Fibroblast of villous mesenchyme (primary cell): ENCODE measurements at regions not wholly inside any gene's neighbourhood (a gene's known extent, or its start where the extent isn't known, plus 50 kb on each side); places are given as distances from the start of the nearest gene placed in this dataset.
A peak's percentile ranks its signal among the peaks of the same experiment; 100 is the strongest.

Source experiments
- DNase-seq: peaks from one replicate; pipeline ENCODE4 v3.0.0-alpha.2; 2010; ENCODE audit warnings: low read depth
- H3K4me3 ChIP-seq: 2 replicates; pipeline ENCODE4 v1.5.1; 2011; ENCODE audit warnings: low read depth, mild to moderate bottlenecking, low read length
- CTCF ChIP-seq: IDR thresholded peaks from 2 replicates; pipeline ENCODE4 v1.5.1; 2012; ENCODE audit warnings: low read depth, mild to moderate bottlenecking, low read length; ENCODE audit not compliant: insufficient read depth

DNA sequence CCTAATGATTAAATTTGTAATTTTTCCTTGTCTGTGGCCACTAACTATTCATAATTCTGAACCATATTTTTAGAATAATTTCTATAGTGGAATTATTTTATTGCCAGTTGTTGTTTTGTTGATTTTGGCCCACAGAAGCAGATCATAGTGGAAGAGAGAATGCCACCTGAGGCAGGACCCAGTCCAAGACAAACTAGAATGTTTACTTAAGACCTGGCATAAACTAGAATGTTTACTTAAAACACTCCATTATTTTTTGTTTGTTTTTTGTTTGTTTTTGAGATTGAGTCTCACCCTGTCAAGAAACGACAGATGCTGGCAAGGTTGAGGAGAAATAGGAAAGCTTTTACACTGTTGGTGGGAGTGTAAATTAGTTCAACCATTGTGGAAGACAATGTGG, 310.2 kb downstream of the MRPL39 start:
- TF ChIP-seq CTCF = no peak
- no peak overlapping the region for H3K4me3 ChIP-seq
- DNase-seq = no peak

DNA sequence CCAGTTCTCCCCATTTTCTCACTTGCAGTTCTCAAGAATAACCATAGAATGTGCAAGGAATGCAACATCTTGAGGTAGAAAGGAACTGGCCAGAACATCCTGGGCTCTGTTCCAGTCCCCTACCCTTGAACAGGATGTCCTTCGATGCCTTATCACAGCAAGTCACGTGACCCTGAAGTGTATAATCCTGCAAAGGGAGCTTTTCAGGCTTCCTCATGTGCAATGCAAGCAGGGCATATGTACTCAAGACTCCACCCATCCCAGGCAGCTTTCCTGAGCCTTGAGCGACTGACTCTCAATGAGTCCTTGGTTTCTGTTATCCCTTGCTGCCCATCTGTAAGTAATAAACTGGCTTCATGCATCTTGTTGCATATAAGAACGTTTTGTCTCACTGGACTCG, 311.0 kb downstream of the MRPL39 start:
- no peak overlapping the region for H3K4me3 ChIP-seq
- DNase-seq = no peak
- TF ChIP-seq CTCF = no peak

DNA sequence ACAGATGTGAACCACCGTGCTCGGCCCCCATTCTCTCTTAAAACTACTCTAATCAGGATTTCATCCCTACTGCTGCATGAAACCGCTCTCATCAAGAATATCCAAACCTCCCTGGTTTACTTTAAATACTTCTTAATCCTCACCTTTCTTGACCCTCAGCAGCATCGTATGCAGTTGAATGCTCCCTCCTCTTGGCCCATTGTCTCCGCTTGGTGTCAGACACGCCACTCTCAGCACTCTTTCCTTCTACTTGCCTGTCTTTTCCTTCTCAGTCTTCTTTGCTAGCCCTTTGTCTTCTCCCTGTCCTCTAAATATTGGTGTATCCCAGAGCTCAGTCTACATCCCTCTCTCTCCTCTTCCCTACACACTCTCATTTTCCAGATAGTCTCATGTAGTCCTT, 314.9 kb downstream of the MRPL39 start:
- DNase-seq = no peak
- H3K4me3 ChIP-seq = no peak overlapping the region
- TF ChIP-seq CTCF = no peak

GRCh38 chr21:25283720-25284119, 323.6 kb downstream of the MRPL39 start:
- TF ChIP-seq CTCF = peak; percentile 24

DNA sequence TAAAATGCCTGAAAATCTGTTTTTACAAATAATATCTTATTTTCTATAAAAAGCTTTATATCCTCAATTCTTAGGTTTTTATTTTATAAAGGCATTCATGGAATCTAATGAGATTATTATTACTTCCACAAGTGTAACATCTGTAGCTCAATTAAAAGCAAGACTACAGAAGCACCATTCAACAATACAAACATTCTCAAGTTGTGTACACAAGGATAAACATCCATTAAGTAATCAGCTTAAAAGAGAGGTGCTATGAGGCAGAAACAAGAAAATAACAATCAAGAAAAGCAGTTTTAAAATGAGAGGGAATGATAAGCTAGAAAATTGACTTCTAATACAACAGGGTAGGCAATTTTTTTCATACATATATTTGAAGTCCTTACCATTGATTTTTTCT, 326.1 kb downstream of the MRPL39 start:
- DNase-seq = no peak
- no peak for TF ChIP-seq CTCF
- H3K4me3 ChIP-seq = no peak overlapping the region

More at GRCh38 chr21:25283720-25284119, 323.6 kb downstream of the MRPL39 start:
- peak; percentile 28 for DNase-seq
- H3K4me3 ChIP-seq = no peak overlapping the region

DNA sequence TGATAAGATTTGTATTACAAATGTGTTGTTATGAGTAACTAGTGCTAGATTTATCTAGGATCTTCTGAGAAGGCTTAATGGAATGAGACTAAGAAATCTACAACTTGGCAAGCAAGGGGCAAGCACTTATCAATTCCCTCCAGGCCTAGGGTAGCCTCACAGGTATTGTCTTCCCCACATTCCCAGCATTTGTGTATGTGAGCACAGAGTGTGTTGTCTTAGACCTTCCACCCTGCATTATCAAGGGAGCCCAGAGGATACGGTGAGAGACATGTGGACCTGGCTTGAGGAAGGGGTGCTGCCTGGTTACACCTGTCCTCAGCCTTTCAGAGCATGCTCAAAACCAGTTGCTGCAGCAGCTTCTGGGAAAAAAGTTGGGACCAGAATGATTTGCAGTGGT, 327.2 kb downstream of the MRPL39 start:
- no peak for TF ChIP-seq CTCF
- DNase-seq = no peak
- no peak overlapping the region for H3K4me3 ChIP-seq

- no peak for TF ChIP-seq CTCF
- DNase-seq = no peak
- H3K4me3 ChIP-seq = no peak overlapping the region
These were observed 333.3 kb downstream of the MRPL39 start for GRCh38 chr21:25273959-25274358.
